GM10266 (cell line): ENCODE measurements at regions not wholly inside any gene's neighbourhood (a gene's known extent, or its start where the extent isn't known, plus 50 kb on each side); places are given as distances from the start of the nearest gene placed in this dataset.
"Not testable (repeated sequence)": the region's sequence is repeated elsewhere in the genome, so short reads cannot be mapped to it uniquely, and the experiment has no call there.

Experiments
- DNase-seq: peaks from one replicate; pipeline ENCODE4 v3.0.0; 2012; ENCODE audit errors: extremely low spot score
- TF ChIP-seq, protein P1 (sequence below): IDR thresholded peaks from 2 replicates; pipeline ENCODE4 v1.5.1; 2012; ENCODE audit warnings: mild to moderate bottlenecking, low read depth; ENCODE audit not compliant: control insufficient read depth, insufficient read depth; ENCODE audit errors: missing control alignments

DNA sequence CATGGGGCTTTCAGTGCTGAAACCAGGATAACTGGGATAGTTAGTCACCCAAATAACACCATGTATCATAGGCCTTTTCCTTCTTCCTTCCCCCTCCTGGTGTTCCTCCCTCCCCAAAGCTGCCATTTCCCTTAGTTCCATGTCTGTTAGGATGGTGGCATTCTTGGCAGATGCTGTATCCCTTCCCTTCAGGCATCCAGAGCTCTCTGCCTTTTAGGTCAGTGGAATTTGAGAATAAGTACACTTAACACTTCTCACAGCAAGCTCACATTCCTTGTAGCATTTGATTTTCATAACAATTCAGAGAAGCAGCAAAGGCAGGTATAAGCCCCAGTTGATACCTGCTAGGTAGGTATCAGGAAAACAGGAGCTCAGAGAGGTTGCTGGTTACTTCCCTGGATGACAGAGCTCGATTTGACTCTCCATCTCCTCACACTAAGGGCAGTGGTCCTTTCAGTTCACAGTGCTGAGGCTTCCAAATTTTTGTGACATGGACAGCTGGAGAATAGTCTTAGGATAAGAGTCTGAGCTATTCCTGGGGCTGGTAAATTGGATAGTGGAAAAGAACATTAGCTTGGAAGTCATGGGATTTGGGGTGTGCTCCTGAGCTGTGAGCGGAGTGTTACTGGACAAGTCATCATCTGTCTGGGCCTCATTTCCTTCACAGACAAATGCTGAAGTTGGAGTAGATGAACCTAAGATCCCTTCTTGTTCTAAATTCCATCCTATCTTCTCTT, 108.7 kb upstream of the RHOBTB1 start:
- TF ChIP-seq, protein P1, sequence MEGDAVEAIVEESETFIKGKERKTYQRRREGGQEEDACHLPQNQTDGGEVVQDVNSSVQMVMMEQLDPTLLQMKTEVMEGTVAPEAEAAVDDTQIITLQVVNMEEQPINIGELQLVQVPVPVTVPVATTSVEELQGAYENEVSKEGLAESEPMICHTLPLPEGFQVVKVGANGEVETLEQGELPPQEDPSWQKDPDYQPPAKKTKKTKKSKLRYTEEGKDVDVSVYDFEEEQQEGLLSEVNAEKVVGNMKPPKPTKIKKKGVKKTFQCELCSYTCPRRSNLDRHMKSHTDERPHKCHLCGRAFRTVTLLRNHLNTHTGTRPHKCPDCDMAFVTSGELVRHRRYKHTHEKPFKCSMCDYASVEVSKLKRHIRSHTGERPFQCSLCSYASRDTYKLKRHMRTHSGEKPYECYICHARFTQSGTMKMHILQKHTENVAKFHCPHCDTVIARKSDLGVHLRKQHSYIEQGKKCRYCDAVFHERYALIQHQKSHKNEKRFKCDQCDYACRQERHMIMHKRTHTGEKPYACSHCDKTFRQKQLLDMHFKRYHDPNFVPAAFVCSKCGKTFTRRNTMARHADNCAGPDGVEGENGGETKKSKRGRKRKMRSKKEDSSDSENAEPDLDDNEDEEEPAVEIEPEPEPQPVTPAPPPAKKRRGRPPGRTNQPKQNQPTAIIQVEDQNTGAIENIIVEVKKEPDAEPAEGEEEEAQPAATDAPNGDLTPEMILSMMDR = no peak

DNA sequence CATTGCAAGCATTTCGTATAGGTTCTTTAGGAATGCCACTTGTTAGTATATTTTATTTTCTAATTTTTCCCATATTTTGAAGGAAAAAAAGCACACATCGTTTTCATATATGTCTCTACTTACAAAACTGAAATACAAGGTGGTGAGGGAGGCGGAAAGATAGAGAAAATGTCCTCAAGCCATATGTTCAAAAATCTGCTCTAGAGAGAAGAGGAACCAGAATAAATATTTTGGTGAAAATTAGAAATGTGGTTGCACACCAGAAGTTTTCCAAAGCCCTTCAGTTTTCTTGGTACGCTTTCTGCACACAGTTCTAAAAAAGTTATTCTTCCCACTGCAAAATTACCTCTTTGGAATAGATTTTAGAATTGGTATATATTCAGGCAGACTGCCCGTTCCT, 107.4 kb upstream of the RHOBTB1 start:
- DNase-seq = no peak
- TF ChIP-seq, protein P1 = no peak

More for the DNA sequence above, 108.7 kb upstream of the RHOBTB1 start:
- DNase-seq = no peak

DNA sequence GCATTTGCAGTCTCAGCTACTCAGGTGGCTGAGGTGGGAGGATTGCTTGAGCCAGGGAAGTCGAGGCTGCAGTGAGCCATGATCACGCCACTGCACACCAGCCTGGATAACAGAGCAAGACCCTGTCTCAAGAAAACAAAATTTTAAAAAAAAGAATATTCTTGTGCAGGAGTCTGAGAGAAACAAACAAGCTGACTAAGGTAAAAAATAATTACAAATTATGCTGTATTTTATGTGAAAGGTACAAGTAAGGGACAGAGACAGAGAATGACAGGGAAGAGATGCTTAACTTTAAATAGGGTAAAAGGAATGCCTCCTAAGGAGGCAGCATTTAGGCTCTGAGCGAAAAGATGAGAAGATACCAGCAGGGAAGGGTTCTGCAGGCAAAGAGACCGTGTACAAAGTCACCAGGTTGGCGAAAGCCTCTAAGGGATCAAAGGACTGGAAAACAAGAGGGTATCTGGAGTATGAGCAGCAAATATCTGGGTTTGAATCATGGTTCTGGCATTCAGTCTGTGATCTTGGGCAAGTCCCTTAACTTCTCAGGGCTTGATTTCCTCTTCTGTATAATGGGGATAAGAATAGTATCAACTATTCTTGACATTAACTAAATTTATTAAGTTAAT, 106.2 kb upstream of the RHOBTB1 start:
- no peak for DNase-seq
- TF ChIP-seq, protein P1 = no peak

DNA sequence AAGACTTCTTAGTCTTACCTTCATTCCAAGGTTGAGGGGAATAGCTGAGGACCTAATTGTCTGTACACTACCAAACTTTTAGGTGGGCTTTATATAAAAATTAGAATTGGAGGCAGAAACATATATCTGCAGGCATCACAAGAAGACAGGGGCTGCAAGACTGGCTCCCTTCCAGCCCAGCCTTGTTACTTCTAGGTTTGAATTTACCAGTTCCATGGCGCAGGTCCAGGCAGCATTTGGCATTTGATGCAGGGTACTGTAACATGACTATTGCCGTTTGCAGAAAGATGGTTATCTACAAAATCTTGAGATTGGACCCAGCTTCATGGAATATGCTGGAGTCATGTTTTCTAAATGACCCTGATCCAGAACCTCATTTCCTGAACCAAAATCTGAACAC, 105.4 kb upstream of the RHOBTB1 start:
- TF ChIP-seq, protein P1 = no peak
- no peak for DNase-seq

DNA sequence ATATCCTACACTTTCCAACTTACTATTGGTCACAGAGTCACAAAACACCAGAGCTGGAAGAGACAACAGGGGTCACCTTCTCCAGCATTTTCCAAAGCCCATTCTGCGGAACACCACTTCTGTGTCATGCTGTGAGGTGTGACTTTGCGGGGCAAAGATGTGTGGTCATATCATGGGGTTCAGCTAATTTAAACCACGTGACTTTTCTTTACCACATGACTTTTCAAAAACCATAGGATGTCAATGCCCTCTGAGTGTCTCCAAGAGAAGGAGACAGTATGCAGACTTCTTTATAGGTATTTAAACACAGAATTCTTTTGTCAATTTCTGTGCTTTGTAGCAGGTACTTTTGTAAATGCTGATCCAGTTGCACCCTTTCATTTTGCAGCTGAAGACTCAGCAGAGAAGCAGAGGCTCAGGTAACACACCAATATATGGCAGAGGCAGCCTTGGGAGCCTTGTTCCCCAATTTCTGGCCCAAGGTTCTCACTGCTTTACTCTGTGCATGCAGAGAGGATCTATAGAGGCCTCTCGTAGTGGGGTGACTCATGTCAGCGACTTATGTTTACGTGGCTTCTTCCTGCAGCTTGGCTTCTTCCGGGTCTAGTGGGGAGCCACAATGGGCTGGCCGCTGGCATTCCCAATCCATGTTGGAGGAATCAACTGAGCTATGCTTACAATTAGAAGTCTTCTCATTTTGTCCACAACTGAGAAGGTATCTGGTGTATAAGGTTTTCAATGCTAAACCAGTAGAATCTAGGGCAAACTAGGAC, 104.0 kb upstream of the RHOBTB1 start:
- TF ChIP-seq, protein P1 = no peak
- no peak for DNase-seq

DNA sequence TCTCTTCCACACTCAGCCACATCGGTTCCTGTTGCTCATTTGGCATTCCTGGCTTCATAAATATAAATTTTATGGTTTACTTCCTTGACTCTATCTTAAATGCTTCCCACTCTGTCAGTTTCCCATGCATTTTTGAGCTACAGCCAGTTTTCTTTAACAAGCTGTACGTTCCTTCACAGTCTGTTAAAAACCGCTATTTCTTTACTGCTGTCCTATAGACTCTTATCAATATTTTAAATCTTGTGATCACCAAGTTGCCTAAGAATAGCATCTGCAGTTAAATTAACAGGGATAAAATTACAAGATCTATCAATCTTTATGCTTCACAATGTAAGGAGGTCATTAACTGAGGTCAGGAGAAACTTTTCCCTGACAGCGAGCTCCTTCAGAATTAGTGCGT, 103.1 kb upstream of the RHOBTB1 start:
- TF ChIP-seq, protein P1 = no peak
- DNase-seq = no peak

DNA sequence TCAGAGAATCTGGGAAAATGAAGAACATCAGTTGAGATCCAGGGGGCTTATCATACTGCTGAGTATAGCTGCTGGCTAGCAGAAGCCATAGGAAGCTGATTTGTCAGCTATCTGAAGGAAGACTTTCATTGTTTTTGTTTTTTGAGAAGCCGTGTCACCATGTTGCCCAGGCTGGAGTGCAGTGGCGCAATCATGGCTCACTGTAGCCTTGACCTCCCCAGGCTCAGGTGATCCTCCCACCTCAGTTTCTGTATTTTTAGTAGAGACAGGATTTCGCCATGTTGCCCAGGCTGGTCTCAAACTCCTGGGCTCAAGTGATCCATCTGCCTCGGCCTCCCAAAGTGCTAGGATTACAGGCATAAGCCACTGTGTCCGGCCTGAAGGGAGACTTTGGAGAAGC, 101.5 kb upstream of the RHOBTB1 start:
- not testable (repeated sequence) for DNase-seq
